K562 (cell line): ENCODE measurements at regions not wholly inside any gene's neighbourhood (a gene's known extent, or its start where the extent isn't known, plus 50 kb on each side); places are given as distances from the start of the nearest gene placed in this dataset.

Experiments used
- CREBBP ChIP-seq: IDR thresholded peaks from one replicate; pipeline ENCODE4 v1.6.1; 2012; ENCODE audit warnings: low read depth, mild to moderate bottlenecking, control low read depth, inconsistent platforms, low read length
- ELF1 ChIP-seq: fragments of 200-800 bp; sonication (Bioruptor generic); IDR thresholded peaks from 2 replicates; pipeline ENCODE4 v1.6.1; 2016; ENCODE audit warnings: missing genetic modification characterization, missing compliant biosample characterization
- FOXP1 ChIP-seq: sonication (generic); formaldehyde crosslinking; IDR thresholded peaks from 2 replicates; pipeline ENCODE4 v1.8.0; 2022; ENCODE audit warnings: mild to moderate bottlenecking, missing genetic modification reagents
- GTF2A2 ChIP-seq: IDR thresholded peaks from 2 replicates; pipeline ENCODE4 v1.6.1; 2016; ENCODE audit warnings: mild to moderate bottlenecking, missing genetic modification characterization, missing compliant biosample characterization
- HDAC1 ChIP-seq, 2 experiments: fragments of 450-650 bp; IDR thresholded peaks; 2 replicates each; pipeline ENCODE4 v1.6.1; 2016 to 2017; ENCODE audit warnings: inconsistent platforms in 1 of 2, mild to moderate bottlenecking in 1 of 2, moderate library complexity in 1 of 2
- NR2C1 ChIP-seq, 2 experiments: fragments of 450-650 bp; IDR thresholded peaks; 2 replicates each; pipeline ENCODE4 v1.6.1; 2017; ENCODE audit warnings: mild to moderate bottlenecking in 2 of 2, antibody characterized with exemption in 1 of 2, inconsistent platforms in 1 of 2, missing compliant biosample characterization in 1 of 2, missing genetic modification characterization in 1 of 2
- POLR3G ChIP-seq: IDR thresholded peaks from 2 replicates; pipeline ENCODE4 v1.6.1; 2011; ENCODE audit not compliant: insufficient read length, insufficient replicate concordance; ENCODE audit errors: extremely low read depth
- SFPQ ChIP-seq: fragments of 200-400 bp; formaldehyde crosslinking; IDR thresholded peaks from 2 replicates; pipeline ENCODE4 v1.6.1; 2017; ENCODE audit warnings: mild to moderate bottlenecking, low read depth, low read length, moderate library complexity
- TRIM24 ChIP-seq, 2 experiments: fragments of 450-650 bp; IDR thresholded peaks; 2 replicates each; pipeline ENCODE4 v1.6.1; 2016
- USF1 ChIP-seq: sonication (generic); formaldehyde crosslinking; IDR thresholded peaks from 2 replicates; pipeline ENCODE4 v1.9.0; 2022; ENCODE audit warnings: mild to moderate bottlenecking, missing genetic modification reagents
- YY1 ChIP-seq, 3 experiments: IDR thresholded peaks; 2 replicates each; pipeline ENCODE4 v1.6.1; 2011; ENCODE audit warnings: low read length in 2 of 3, mild to moderate bottlenecking in 2 of 3, moderate library complexity in 2 of 3, borderline replicate concordance in 1 of 3, control low read depth in 1 of 3, low read depth in 1 of 3; ENCODE audit not compliant: insufficient read depth in 3 of 3, insufficient replicate concordance in 2 of 3, control insufficient read depth in 1 of 3, insufficient read length in 1 of 3; ENCODE audit errors: extremely low read depth in 1 of 3
- ZEB2 ChIP-seq: fragments of 450-650 bp; IDR thresholded peaks from 2 replicates; pipeline ENCODE4 v1.6.1; 2016
- ZNF175 ChIP-seq: fragments of 200-800 bp; sonication (Bioruptor generic); IDR thresholded peaks from 2 replicates; pipeline ENCODE4 v1.6.1; 2016; ENCODE audit warnings: low read depth, mild to moderate bottlenecking, missing genetic modification characterization, missing compliant biosample characterization
- ZNF232 ChIP-seq: sonication (generic); formaldehyde crosslinking; IDR thresholded peaks from 2 replicates; pipeline ENCODE4 v1.8.0; 2022; ENCODE audit warnings: mild to moderate bottlenecking, missing genetic modification reagents
- ZNF511 ChIP-seq: sonication (generic); formaldehyde crosslinking; IDR thresholded peaks from 2 replicates; pipeline ENCODE4 v1.8.0; 2022; ENCODE audit warnings: mild to moderate bottlenecking, missing genetic modification reagents
- ZNF561 ChIP-seq: fragments of 450-650 bp; formaldehyde crosslinking; conservative IDR thresholded peaks from 2 replicates; pipeline ENCODE4 v1.4.0; 2020; ENCODE audit warnings: mild to moderate bottlenecking, moderate library complexity
- ZNF766 ChIP-seq: fragments of 200-800 bp; sonication (Bioruptor generic); conservative IDR thresholded peaks from 2 replicates; pipeline ENCODE4 v1.6.1; 2016; ENCODE audit warnings: missing genetic modification characterization, missing compliant biosample characterization
- TF ChIP-seq, protein P1 (sequence below): fragments of 250-450 bp; sonication (Bioruptor Pico); IDR thresholded peaks from 2 replicates; pipeline ENCODE4 v1.5.0; 2022; ENCODE audit warnings: mild to moderate bottlenecking
- TF ChIP-seq, protein P2 (sequence below), 2 experiments: fragments of 200-800 bp in 1 of 2; sonication (Bioruptor generic) in 1 of 2; sonication (generic) in 1 of 2; formaldehyde crosslinking in 1 of 2; IDR thresholded peaks in 1 of 2; conservative IDR thresholded peaks in 1 of 2; 2 replicates each; pipeline versions ENCODE4 v1.5.0 to v1.6.1; 2016 to 2020; ENCODE audit warnings: missing compliant biosample characterization in 1 of 2, missing genetic modification characterization in 1 of 2, missing genetic modification reagents in 1 of 2

DNA sequence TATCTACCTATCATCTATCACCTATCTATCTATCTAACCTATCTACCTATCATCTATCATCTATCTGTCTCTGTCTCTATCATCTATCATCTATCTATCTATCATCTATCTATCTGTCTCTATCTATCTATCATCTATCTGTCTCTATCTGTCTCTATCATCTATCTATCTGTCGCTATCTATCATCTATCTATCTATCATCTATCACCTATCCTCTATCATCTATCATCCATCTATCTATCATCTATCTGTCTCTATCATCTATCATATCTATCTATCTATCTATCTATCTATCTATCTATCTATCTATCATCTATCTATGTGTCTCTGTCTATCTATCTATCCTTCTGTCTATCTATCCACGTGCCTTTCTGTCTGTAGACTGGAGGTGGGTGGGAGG lies 59.5 kb upstream of the FAM20C start (continued):
- TF ChIP-seq, protein P1, sequence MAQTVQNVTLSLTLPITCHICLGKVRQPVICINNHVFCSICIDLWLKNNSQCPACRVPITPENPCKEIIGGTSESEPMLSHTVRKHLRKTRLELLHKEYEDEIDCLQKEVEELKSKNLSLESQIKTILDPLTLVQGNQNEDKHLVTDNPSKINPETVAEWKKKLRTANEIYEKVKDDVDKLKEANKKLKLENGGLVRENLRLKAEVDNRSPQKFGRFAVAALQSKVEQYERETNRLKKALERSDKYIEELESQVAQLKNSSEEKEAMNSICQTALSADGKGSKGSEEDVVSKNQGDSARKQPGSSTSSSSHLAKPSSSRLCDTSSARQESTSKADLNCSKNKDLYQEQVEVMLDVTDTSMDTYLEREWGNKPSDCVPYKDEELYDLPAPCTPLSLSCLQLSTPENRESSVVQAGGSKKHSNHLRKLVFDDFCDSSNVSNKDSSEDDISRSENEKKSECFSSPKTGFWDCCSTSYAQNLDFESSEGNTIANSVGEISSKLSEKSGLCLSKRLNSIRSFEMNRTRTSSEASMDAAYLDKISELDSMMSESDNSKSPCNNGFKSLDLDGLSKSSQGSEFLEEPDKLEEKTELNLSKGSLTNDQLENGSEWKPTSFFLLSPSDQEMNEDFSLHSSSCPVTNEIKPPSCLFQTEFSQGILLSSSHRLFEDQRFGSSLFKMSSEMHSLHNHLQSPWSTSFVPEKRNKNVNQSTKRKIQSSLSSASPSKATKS (CRISPR knock-in tag) = no peak
- 0 out of 2 replicates have a peak, but pooled peaks have one; percentile 16 for TF ChIP-seq NR2C1 (IDR thresholded peaks at IDR 0.05)
- TF ChIP-seq NR2C1 (tag; IDR thresholded peaks at IDR 0.05) = no peak
- TF ChIP-seq SFPQ = no peak
- TF ChIP-seq USF1 = no peak
- no peak for TF ChIP-seq YY1 (IDR thresholded peaks at IDR 0.05; ENCODE audit: borderline replicate concordance in 1 of 3, control insufficient read depth in 1 of 3, extremely low read depth in 1 of 3, insufficient read depth in 3 of 3, insufficient read length in 1 of 3, insufficient replicate concordance in 2 of 3, low read depth in 1 of 3, low read length in 2 of 3)
- no peak for TF ChIP-seq FOXP1 (CRISPR knock-in tag)
- TF ChIP-seq ZNF511 (CRISPR knock-in tag) = no peak
- TF ChIP-seq GTF2A2 (tag) = no peak
- TF ChIP-seq ELF1 (tag) = no peak
- peak in 1 of 2 experiments; percentile 46; a peak in 2 of 4 replicates for TF ChIP-seq HDAC1 (IDR thresholded peaks at IDR 0.05)
- no peak for TF ChIP-seq ZNF175 (CRISPR knock-in tag)
- TF ChIP-seq ZNF766 (CRISPR knock-in tag) = no peak
- TF ChIP-seq CREBBP = peak; percentile 25
- no peak for TF ChIP-seq ZNF561 (CRISPR knock-in tag)
- TF ChIP-seq TRIM24 (IDR thresholded peaks at IDR 0.05) = 0 out of 4 replicates have a peak, but pooled peaks of 1 of the 2 experiments have one; percentile 14
- 0 out of 2 replicates have a peak, but pooled peaks have one; percentile 23 for TF ChIP-seq ZEB2
- no peak for TF ChIP-seq POLR3G
- TF ChIP-seq ZNF232 = no peak
- TF ChIP-seq, protein P2, sequence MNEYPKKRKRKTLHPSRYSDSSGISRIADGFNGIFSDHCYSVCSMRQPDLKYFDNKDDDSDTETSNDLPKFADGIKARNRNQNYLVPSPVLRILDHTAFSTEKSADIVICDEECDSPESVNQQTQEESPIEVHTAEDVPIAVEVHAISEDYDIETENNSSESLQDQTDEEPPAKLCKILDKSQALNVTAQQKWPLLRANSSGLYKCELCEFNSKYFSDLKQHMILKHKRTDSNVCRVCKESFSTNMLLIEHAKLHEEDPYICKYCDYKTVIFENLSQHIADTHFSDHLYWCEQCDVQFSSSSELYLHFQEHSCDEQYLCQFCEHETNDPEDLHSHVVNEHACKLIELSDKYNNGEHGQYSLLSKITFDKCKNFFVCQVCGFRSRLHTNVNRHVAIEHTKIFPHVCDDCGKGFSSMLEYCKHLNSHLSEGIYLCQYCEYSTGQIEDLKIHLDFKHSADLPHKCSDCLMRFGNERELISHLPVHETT (CRISPR knock-in tag; conservative IDR thresholded peaks at IDR 0.05 in 1 of 2, IDR thresholded peaks at IDR 0.05 in 1 of 2) = no peak
